Endothelial cell of umbilical vein (primary cell): ENCODE measurements at regions not wholly inside any gene's neighbourhood (a gene's known extent, or its start where the extent isn't known, plus 50 kb on each side); places are given as distances from the start of the nearest gene placed in this dataset.

Source experiments
- BruUV-seq: library from RNA; stranded (reverse); fragments of 400-500 nt; replicated peaks from 2 replicates; lab custom pipeline; 2021; lab: Mats Ljungman, UMichigan
- CTCF ChIA-PET: fragments of 300-600, 350-600 bp; sonication (Branson Sonifier 250); formaldehyde crosslinking; loops from one replicate; lab custom pipeline; 2021; ENCODE audit warnings: antibody characterized with exemption, inconsistent platforms; lab: Charles Lee
- POLR2A ChIA-PET: fragments of 300-600, 350-600 bp; sonication (Branson Sonifier 250); formaldehyde crosslinking; loops from one replicate; lab custom pipeline; 2021; ENCODE audit warnings: antibody characterized with exemption, inconsistent platforms; lab: Charles Lee
- DNase-seq: peaks from one replicate; pipeline ENCODE4 v3.0.0-alpha.2; 2011; ENCODE audit warnings: low read depth, low spot score
- FAIRE-seq: peaks from 2 replicates; lab custom pipeline; 2011; peaks lifted over from hg19 to GRCh38; lab: Jason Lieb, UNC
- H2AFZ ChIP-seq: 2 replicates; pipeline ENCODE4 v1.6.0; 2012; ENCODE audit warnings: low read depth, low read length, control low read depth, inconsistent platforms
- H3K27ac ChIP-seq: 2 replicates; pipeline ENCODE4 v1.5.1; 2011; ENCODE audit warnings: low read depth, mild to moderate bottlenecking, control low read depth, low read length, moderate library complexity; ENCODE audit not compliant: insufficient read depth
- H3K27me3 ChIP-seq, 2 experiments: 2 replicates each; pipeline versions ENCODE4 v1.6.0 to v1.6.1; 2011; ENCODE audit warnings: low read length in 2 of 2, mixed read lengths in 1 of 2; ENCODE audit not compliant: control insufficient read depth in 2 of 2, insufficient read depth in 2 of 2
- H3K36me3 ChIP-seq, 2 experiments: 2 replicates in 1 of 2; 3 replicates in 1 of 2; pipeline ENCODE4 v1.5.1; 2011; ENCODE audit warnings: low read length in 2 of 2, mild to moderate bottlenecking in 1 of 2, moderate library complexity in 1 of 2; ENCODE audit not compliant: control insufficient read depth in 2 of 2, insufficient read depth in 2 of 2; ENCODE audit errors: extremely low read depth in 1 of 2
- H3K4me1 ChIP-seq: 3 replicates; pipeline ENCODE4 v1.5.1; 2011; ENCODE audit warnings: mild to moderate bottlenecking, low read length; ENCODE audit not compliant: control insufficient read depth, insufficient read depth; ENCODE audit errors: extremely low read depth
- H3K4me2 ChIP-seq: 2 replicates; pipeline ENCODE4 v1.6.1; 2011; ENCODE audit warnings: low read length, control low read depth, mixed read lengths; ENCODE audit not compliant: insufficient read depth
- H3K4me3 ChIP-seq, 3 experiments: fragments of 200-600 bp in 1 of 3; sonication (generic), shearing (Covaris generic) in 1 of 3; replicated peaks in 1 of 3; 2 replicates each; pipeline ENCODE4 v1.5.1; 2011 to 2016; ENCODE audit warnings: control low read depth in 3 of 3, low read length in 3 of 3, mild to moderate bottlenecking in 2 of 3, inconsistent platforms in 1 of 3, low read depth in 1 of 3, moderate library complexity in 1 of 3; ENCODE audit not compliant: insufficient read depth in 1 of 3
- H3K79me2 ChIP-seq: 2 replicates; pipeline ENCODE4 v1.6.0; 2012; ENCODE audit warnings: low read length, inconsistent platforms; ENCODE audit not compliant: control insufficient read depth, insufficient read depth
- H3K9ac ChIP-seq: replicated peaks from 2 replicates; pipeline ENCODE3; 2011; ENCODE audit warnings: low read length, control low read depth; ENCODE audit not compliant: insufficient read depth; ENCODE audit errors: extremely low read depth
- H3K9me1 ChIP-seq: replicated peaks from 3 replicates; pipeline ENCODE4 v1.6.0; 2011; ENCODE audit warnings: mild to moderate bottlenecking, low read length; ENCODE audit not compliant: control insufficient read depth, insufficient read depth; ENCODE audit errors: extremely low read depth
- H3K9me3 ChIP-seq: replicated peaks from 2 replicates; pipeline ENCODE4 v1.5.1; 2012; ENCODE audit warnings: low read length, inconsistent platforms; ENCODE audit not compliant: control insufficient read depth, insufficient read depth
- H4K20me1 ChIP-seq: replicated peaks from 2 replicates; pipeline ENCODE3; 2011; ENCODE audit warnings: mild to moderate bottlenecking, low read length; ENCODE audit not compliant: control insufficient read depth, insufficient read depth; ENCODE audit errors: extremely low read depth
- EZH2 ChIP-seq: IDR thresholded peaks from 2 replicates; pipeline ENCODE4 v1.6.1; 2012; ENCODE audit warnings: borderline replicate concordance, low read depth, mild to moderate bottlenecking, moderate library complexity, low read length, inconsistent platforms; ENCODE audit not compliant: severe bottlenecking
- GATA2 ChIP-seq: IDR thresholded peaks from 2 replicates; pipeline ENCODE4 v1.7.0; 2011; ENCODE audit warnings: low read depth, mild to moderate bottlenecking, moderate library complexity, mixed read lengths, low read length; ENCODE audit not compliant: insufficient read length, insufficient read depth
- JUN ChIP-seq: IDR thresholded peaks from 2 replicates; pipeline ENCODE4 v1.6.1; 2011; ENCODE audit warnings: borderline replicate concordance, low read depth; ENCODE audit not compliant: insufficient read length, insufficient read depth
- MYC ChIP-seq: IDR thresholded peaks from one replicate; pipeline ENCODE4 v1.6.1; 2011; ENCODE audit warnings: mild to moderate bottlenecking, low read depth, low read length
- POLR2A ChIP-seq: IDR thresholded peaks from 2 replicates; pipeline ENCODE4 v1.6.1; 2012; ENCODE audit warnings: low read depth, mild to moderate bottlenecking, control low read depth, low read length
- POLR2AphosphoS5 ChIP-seq: IDR thresholded peaks from 2 replicates; pipeline ENCODE4 v1.6.1; 2012; ENCODE audit warnings: low read depth, mild to moderate bottlenecking, control low read depth, low read length, moderate library complexity; ENCODE audit not compliant: insufficient read depth
- dilution Hi-C: fragments of 300-500 bp; cut with MboI; formaldehyde crosslinking; loops from one replicate; pipeline ENCODE4 v1.15.0; 2019; ENCODE audit warnings: low sequenced_read_pairs; ENCODE audit not compliant: extremely low pct_ligation_motif_present
- intact Hi-C: fragments of 100-400 bp; cut with micrococcal nuclease; formaldehyde crosslinking; loops from one replicate; pipeline ENCODE4 v1.10.0; 2022
- TF ChIP-seq, protein P1 (sequence below), 2 donors: IDR thresholded peaks; 1 replicate in 1 of 2; 2 replicates in 1 of 2; pipeline ENCODE4 v1.5.1; 2011; ENCODE audit warnings: low read length in 2 of 2, mild to moderate bottlenecking in 2 of 2, moderate library complexity in 2 of 2, control low read depth in 1 of 2, inconsistent platforms in 1 of 2, low read depth in 1 of 2; ENCODE audit not compliant: insufficient read depth in 1 of 2; ENCODE audit errors: extremely low read depth in 1 of 2
- TF ChIP-seq, protein P2 (sequence below): IDR thresholded peaks from 2 replicates; pipeline ENCODE4 v1.6.1; 2011; ENCODE audit not compliant: insufficient read depth, insufficient read length

GRCh38 chr2:167575276-167575675 is 672.1 kb downstream of the STK39 start:
- H3K9me3 ChIP-seq, result no peaks in the 10 kb centered on the region
- H2AFZ ChIP-seq, result no peak overlapping the region
- DNase-seq, result no peak
- no peak overlapping the region for H3K4me2 ChIP-seq
- no TSS peak for BruUV-seq
- ChIA-PET CTCF (no interaction called here), POLR2A (no interaction called here)
- FAIRE-seq, result no peak
- H3K27me3 ChIP-seq, result no peaks in the 10 kb centered on the region
- H4K20me1 ChIP-seq, result no peaks in the 10 kb centered on the region
- H3K4me3 ChIP-seq, result no peak overlapping the region
- no peaks in the 10 kb centered on the region for H3K79me2 ChIP-seq
- TF ChIP-seq GATA2, result no peak
- TF ChIP-seq, protein P1, sequence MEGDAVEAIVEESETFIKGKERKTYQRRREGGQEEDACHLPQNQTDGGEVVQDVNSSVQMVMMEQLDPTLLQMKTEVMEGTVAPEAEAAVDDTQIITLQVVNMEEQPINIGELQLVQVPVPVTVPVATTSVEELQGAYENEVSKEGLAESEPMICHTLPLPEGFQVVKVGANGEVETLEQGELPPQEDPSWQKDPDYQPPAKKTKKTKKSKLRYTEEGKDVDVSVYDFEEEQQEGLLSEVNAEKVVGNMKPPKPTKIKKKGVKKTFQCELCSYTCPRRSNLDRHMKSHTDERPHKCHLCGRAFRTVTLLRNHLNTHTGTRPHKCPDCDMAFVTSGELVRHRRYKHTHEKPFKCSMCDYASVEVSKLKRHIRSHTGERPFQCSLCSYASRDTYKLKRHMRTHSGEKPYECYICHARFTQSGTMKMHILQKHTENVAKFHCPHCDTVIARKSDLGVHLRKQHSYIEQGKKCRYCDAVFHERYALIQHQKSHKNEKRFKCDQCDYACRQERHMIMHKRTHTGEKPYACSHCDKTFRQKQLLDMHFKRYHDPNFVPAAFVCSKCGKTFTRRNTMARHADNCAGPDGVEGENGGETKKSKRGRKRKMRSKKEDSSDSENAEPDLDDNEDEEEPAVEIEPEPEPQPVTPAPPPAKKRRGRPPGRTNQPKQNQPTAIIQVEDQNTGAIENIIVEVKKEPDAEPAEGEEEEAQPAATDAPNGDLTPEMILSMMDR (IDR thresholded peaks at IDR 0.05; ENCODE audit: extremely low read depth in 1 of 2, insufficient read depth in 1 of 2, low read depth in 1 of 2, low read length in 2 of 2), result no peak
- no peak for TF ChIP-seq MYC
- no peak for TF ChIP-seq JUN
- no peak for TF ChIP-seq POLR2AphosphoS5
- no peak for TF ChIP-seq POLR2A
- TF ChIP-seq EZH2, result no peak
- TF ChIP-seq, protein P2, sequence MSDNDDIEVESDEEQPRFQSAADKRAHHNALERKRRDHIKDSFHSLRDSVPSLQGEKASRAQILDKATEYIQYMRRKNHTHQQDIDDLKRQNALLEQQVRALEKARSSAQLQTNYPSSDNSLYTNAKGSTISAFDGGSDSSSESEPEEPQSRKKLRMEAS, result no peak
- H3K4me1 ChIP-seq, result no peaks in the 10 kb centered on the region
- intact Hi-C loops, result no loop called here
- H3K9ac ChIP-seq, result no peak overlapping the region
- H3K36me3 ChIP-seq, result no peaks in the 10 kb centered on the region
- no peak overlapping the region for H3K27ac ChIP-seq
- dilution Hi-C loops, result no loop called here
- H3K9me1 ChIP-seq, result no peaks in the 10 kb centered on the region
